Iris pigment epithelial cell (primary cell): ENCODE measurements at regions not wholly inside any gene's neighbourhood (a gene's known extent, or its start where the extent isn't known, plus 50 kb on each side); places are given as distances from the start of the nearest gene placed in this dataset.

ENCODE experiments used
- DNase-seq: peaks from one replicate; pipeline ENCODE4 v3.0.0-alpha.2; 2011; ENCODE audit warnings: low read depth

- DNase-seq: no peak
Measured at GRCh38 chr1:5231541-5232315, 577.3 kb downstream of the AJAP1 start.

- DNase-seq: no peak
Measured at GRCh38 chr1:5227114-5227513, 572.7 kb downstream of the AJAP1 start.

GRCh38 chr1:5225707-5226704, 571.6 kb downstream of the AJAP1 start:
- DNase-seq: no peak

- no peak for DNase-seq
Measured at GRCh38 chr1:5223206-5223605, 568.8 kb downstream of the AJAP1 start.

- DNase-seq: no peak
Measured at GRCh38 chr1:5222626-5223025, 568.2 kb downstream of the AJAP1 start.

- DNase-seq: no peak
Measured at GRCh38 chr1:5221451-5221850, 567.0 kb downstream of the AJAP1 start.

- DNase-seq: no peak
Measured at GRCh38 chr1:5220821-5221220, 566.4 kb downstream of the AJAP1 start.

- DNase-seq: no peak
Measured at GRCh38 chr1:5220421-5220820, 566.0 kb downstream of the AJAP1 start.

- DNase-seq: no peak
Measured at GRCh38 chr1:5200006-5200405, 545.6 kb downstream of the AJAP1 start.

- DNase-seq: no peak
Measured at GRCh38 chr1:5198328-5198727, 543.9 kb downstream of the AJAP1 start.

- no peak for DNase-seq
Measured at GRCh38 chr1:5191470-5191869, 537.1 kb downstream of the AJAP1 start.

GRCh38 chr1:5189384-5189783, 535.0 kb downstream of the AJAP1 start:
- no peak for DNase-seq

GRCh38 chr1:5165762-5166161, 511.4 kb downstream of the AJAP1 start:
- DNase-seq: no peak

- DNase-seq: no peak
Measured at GRCh38 chr1:5164158-5164557, 509.7 kb downstream of the AJAP1 start.

GRCh38 chr1:5161372-5161771, 507.0 kb downstream of the AJAP1 start:
- no peak for DNase-seq

GRCh38 chr1:5157175-5157574, 502.8 kb downstream of the AJAP1 start:
- DNase-seq: no peak

GRCh38 chr1:5156416-5157120, 502.2 kb downstream of the AJAP1 start:
- DNase-seq: no peak

- no peak for DNase-seq
Measured at GRCh38 chr1:5151511-5151910, 497.1 kb downstream of the AJAP1 start.

GRCh38 chr1:5150191-5150590, 495.8 kb downstream of the AJAP1 start:
- no peak for DNase-seq

- DNase-seq: no peak
Measured at GRCh38 chr1:5147806-5148205, 493.4 kb downstream of the AJAP1 start.

- DNase-seq: no peak
Measured at GRCh38 chr1:5142389-5142788, 488.0 kb downstream of the AJAP1 start.

- no peak for DNase-seq
Measured at GRCh38 chr1:5141750-5142149, 487.3 kb downstream of the AJAP1 start.
